Stimulated activated CD4-positive, alpha-beta T cell treated with anti-CD3 and anti-CD28 coated beads, Interleukin-4, amount 100 ng/mL, for 24 hours (primary cell): ENCODE measurements at regions not wholly inside any gene's neighbourhood (a gene's known extent, or its start where the extent isn't known, plus 50 kb on each side); places are given as distances from the start of the nearest gene placed in this dataset.
"Not testable (repeated sequence)": the region's sequence is repeated elsewhere in the genome, so short reads cannot be mapped to it uniquely, and the experiment has no call there.

Experiments used
- DNase-seq: peaks from one replicate; pipeline ENCODE4 v3.0.0-alpha.2; 2020

DNA sequence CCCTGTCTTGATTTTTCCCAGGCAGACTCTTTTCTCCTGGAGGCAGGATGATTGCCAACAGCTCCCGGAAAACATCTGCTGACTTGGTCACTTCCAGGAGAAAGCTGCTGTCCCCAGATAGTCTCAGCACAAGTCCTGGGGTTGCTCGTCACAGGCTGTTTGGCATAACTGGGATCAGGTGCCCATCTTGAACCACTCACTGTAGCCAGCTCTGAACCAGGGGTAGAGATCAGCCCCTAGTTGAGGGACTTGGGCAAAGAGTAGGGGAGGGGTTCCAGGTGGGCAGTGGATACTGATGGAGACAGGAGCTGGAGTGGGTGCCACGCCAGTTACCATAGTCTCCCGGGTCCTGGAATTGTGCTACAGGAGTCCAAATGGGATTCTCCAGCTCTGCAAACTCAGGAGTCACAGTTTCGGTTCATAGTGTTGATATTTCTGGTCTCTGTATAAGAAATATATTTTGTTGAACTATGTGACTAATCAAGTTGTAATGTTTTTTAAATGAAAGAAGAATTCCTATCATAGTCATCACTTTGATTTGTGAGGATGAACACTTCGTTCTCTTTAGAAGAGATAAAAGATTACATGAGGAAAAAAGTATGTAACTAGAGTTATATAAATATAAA is 1154.5 kb downstream of the AACS start:
- DNase-seq = no peak

GRCh38 chr12:126224032-126224431 is 1158.8 kb downstream of the AACS start:
- DNase-seq = no peak

DNA sequence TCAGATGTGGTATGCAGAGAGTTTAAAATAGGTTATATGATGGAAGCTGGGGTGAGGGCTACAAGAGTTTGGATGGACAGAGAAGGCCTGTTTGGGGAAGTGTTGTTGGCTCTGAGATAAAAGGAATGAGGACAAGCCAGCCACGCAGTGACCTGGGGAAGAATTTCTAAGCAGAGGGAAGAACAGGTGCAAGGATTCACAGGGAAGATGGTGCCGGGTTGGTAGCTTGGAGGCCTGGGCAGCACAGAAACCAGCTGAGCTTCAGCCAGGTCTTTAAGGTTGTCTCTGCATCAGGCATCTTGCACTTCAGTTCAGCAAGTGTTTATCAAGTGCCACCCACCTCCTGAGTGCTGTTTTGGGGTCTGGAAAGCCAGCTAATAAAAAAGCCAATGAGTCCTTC is 1163.7 kb downstream of the AACS start:
- DNase-seq = no peak

GRCh38 chr12:126232711-126233110 is 1167.5 kb downstream of the AACS start:
- DNase-seq = no peak

GRCh38 chr12:126233625-126234024 is 1168.4 kb downstream of the AACS start:
- no peak for DNase-seq

GRCh38 chr12:126243814-126244440 is 1178.7 kb downstream of the AACS start:
- DNase-seq = no peak

DNA sequence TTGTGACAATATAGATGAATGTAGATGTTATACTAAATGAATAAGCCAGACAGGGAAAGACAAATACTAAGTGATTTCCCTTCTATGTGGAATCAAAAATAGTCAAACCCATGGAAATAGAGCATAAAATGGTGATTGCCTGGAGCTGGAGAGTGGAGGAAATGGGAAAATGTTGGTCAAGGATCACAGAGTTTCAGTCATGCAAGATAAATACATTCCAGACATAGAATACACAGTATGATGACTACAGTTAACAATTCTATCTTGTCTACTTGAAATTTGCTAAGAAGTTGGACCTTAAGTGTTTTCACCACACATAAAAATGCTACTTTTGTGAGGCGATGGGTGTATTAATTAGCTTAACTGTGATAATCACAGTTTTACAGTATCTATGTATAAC is 1182.7 kb downstream of the AACS start:
- DNase-seq = no peak

GRCh38 chr12:126248871-126249403 is 1183.7 kb downstream of the AACS start:
- no peak for DNase-seq

DNA sequence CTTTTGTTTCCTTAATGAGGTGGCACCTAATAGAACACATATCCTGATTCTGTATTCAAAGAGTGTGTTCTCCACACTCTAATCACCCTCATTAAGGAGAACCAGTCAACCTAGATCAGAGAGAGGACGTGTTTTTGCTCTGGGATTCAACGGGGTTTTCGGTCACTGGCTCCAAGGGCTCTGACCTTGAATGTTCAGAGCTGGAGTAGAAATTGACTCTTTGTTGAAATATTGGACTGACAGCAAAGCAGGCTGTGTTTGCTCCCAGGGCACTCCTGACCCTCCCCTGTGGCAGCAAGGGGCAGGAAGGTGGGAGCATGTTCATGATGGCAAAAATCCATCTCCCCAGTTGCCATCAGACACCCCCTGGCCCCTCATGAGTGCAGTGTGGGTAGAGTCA is 1193.0 kb downstream of the AACS start:
- DNase-seq = no peak

- no peak for DNase-seq
Measured at GRCh38 chr12:126262829-126263228, 1197.6 kb downstream of the AACS start.

DNA sequence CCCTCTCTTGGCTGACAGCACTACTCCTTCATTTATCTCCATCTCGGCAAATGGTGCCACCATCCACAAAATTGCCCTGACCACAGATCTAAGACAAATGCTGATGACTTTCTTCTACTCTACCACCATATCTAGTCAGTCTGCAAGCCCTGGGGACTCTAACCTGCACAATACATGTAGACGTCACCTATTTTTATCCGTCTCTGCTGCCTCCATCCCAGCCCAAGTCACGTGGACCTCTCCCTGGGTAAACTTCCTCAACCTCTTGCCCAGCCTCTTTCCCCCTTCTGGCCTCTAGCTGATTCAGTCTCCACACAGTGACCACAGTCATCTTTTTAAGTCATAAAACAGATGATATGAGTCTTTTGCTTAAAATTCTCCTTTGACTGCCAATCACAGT is 1203.0 kb downstream of the AACS start:
- no peak for DNase-seq

DNA sequence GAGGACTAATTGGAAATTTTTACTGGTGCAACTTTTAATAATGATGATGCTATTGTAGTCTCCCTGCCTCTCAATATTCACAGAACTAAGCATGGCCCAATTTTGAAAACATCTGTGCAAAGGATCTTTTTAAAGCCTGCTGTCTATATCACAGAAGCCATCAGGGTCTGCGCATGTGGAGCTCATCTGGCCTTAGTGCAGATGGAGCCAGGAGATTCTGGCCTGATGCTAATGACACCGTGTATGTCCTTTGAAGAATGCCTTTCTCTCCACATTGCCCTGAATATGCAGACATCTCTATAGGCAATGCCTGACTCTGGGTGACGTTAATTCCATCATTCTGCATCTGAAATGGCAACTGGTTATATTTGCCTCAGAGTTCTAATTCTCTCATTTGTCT is 1205.9 kb downstream of the AACS start:
- no peak for DNase-seq

DNA sequence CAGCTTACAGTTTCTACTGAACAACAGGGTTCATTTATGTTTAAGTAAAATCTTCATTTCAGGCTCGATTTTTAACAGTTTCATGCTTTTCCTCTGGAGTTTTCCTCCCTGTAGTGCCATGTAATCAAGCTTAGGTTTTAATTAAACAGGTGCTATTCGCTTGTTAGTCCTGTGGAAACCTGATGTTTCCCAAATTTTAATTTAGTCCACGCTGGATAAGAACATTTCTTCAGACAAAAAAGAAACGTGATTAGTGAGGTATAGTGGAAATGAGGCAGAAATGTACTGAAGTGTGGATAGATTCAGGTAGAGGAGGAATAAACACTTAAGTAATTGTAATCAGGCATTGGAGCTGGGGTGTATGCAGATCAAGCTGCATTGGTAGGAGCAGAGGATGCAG is 1217.5 kb downstream of the AACS start:
- no peak for DNase-seq

GRCh38 chr12:126286203-126286602 is 1221.0 kb downstream of the AACS start:
- DNase-seq = no peak

- DNase-seq = no peak
Measured at GRCh38 chr12:126290456-126290855, 1225.2 kb downstream of the AACS start.

DNA sequence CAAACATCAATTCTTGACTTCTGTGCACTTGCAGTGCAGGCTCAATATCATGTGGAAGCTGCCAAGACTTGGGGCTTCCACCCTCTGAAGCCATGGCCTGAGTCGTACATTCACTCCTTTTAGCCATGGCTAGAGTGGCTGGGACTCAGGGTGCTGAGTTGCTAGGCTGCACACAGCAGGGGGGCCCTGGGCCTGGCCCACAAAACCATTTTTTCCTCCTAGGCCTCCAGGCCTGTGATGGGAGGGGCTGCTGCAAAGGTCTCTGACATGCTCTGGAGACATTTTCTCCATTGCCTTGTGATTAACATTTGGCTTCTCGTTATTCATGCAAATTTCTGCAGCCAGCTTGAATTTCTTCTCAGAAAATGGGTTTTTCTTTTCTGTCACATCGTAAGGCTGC is 1226.8 kb downstream of the AACS start:
- not testable (repeated sequence) for DNase-seq

GRCh38 chr12:126295652-126296051 is 1230.4 kb downstream of the AACS start:
- no peak for DNase-seq

- no peak for DNase-seq
Measured at GRCh38 chr12:126309278-126309677, 1244.0 kb downstream of the AACS start.

DNA sequence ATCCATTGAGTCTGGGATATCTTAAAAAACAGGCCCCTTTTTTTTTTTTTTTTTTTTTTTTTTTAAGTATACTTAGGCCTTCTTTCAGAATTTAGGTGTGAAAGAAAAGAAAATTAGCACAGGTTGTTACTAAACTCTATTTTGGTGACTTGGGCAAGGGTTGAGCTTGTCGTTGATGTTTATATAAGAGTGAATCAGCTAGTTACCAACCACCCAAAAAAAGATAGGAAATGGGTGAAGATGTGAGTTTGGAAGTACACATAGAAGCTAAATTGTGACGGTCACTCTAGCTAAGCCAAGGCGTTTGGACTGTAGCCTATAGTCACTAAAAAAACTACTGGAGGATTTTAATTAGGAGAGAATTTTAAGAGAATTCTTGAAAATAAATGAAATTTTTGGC is 1247.2 kb downstream of the AACS start:
- no peak for DNase-seq

GRCh38 chr12:126316411-126316810 is 1251.2 kb downstream of the AACS start:
- no peak for DNase-seq

- no peak for DNase-seq
Measured at GRCh38 chr12:126337556-126338441, 1272.6 kb downstream of the AACS start.

DNA sequence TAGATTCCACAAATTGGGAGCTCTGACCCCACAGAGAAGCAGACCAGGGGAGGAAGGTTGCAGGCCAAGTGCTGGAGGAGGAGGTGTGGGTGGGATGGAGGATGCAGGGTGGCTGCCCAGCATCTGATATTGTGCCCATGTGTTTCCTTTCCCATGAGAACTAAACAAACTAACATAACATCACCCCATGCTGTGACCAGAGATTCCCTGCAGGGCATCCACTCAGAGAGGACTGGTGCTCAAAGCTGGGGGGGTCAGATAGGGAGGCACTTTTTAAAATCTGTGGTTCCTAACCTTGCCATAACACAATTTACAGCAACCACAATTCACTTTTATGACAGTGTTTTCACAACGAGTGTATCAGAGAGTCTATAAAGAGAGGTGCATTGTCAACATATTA is 1277.6 kb downstream of the AACS start:
- DNase-seq = no peak

GRCh38 chr12:126343321-126343720 is 1278.1 kb downstream of the AACS start:
- no peak for DNase-seq

DNA sequence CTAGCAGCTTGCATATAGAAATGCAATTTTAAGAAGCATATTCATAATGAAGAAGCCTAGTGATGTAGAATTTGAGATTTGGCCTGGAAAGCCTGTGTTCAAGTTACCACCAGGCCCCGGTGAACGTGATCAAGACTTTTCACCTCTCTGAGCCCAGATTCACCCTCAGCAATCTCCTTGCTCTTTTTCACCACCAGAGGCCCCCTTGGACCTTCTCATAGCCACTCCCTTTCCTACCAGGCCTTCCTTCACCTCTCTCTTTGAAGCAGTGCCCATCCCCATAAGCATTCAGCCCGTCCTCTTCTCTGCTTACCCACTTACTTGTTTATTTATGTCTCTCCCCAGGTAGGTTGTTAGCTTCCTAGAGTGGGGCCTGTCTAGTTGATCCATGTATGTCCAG is 1280.9 kb downstream of the AACS start:
- no peak for DNase-seq
